Lower leg skin (tissue), 4 donors: ENCODE measurements at regions not wholly inside any gene's neighbourhood (a gene's known extent, or its start where the extent isn't known, plus 50 kb on each side); places are given as distances from the start of the nearest gene placed in this dataset.

Source experiments
- DNase-seq, 2 donors: peaks; one replicate each; pipeline ENCODE4 v3.0.0-alpha.2; 2019; ENCODE audit warnings: low spot score in 2 of 2
- H3K4me3 ChIP-seq: fragments of 200-600 bp; sonication (generic); 2 replicates; pipeline ENCODE4 v1.5.1; 2017; ENCODE audit warnings: mild to moderate bottlenecking, low read depth; ENCODE audit not compliant: poor library complexity, severe bottlenecking
- CTCF ChIP-seq, 3 donors: fragments of 450-650 bp; IDR thresholded peaks; one replicate each; pipeline ENCODE4 v1.5.1; 2016; ENCODE audit warnings: antibody characterized with exemption in 3 of 3, mild to moderate bottlenecking in 3 of 3, moderate library complexity in 2 of 3
- POLR2A ChIP-seq, 2 donors: fragments of 450-650 bp; IDR thresholded peaks; one replicate each; pipeline ENCODE4 v1.6.1; 2016 to 2017; ENCODE audit warnings: antibody characterized with exemption in 2 of 2, mild to moderate bottlenecking in 1 of 2, moderate library complexity in 1 of 2
- WGBS, 2 donors: methylation state at CpG; one replicate each; pipeline ENCODE4 v1.1.5; 2018; 5-methylcytosine and 5-hydroxymethylcytosine counted together
- intact Hi-C: fragments of 100-400 bp; cut with DNase I; formaldehyde crosslinking; loops from one replicate; pipeline ENCODE4 v1.15.0; 2023; ENCODE audit warnings: low total_unique reads

DNA sequence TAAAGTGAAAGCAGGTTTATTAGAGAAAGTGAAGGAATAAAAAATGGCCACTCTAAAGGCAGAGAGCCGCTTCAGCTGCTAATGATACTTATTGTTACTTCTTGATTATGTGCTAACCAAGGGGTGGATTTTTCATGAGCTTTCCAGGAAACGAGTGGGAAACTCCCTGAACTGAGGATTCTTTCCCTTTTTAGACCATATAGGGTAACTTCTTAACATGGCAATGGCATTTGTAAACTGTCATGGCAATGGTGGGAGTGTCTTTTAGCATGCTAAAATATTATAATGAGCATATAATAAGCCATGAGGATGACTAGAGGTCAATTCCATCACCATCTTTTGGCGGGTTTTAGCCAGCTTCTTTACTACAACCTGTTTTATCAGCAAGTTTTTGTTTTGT is 890.0 kb downstream of the UQCRFS1 start:
- no peak for TF ChIP-seq POLR2A (IDR thresholded peaks at IDR 0.05)
- TF ChIP-seq CTCF (IDR thresholded peaks at IDR 0.05): no peak
- intact Hi-C loops: loop anchor here (10.0 kb wide), 1 partner anchor 348 kb away; no protein-coding TSS in a partner anchor
- 58 to 67% methylated on average over 3 of the region's 3 CpGs for WGBS, 2 donors
- peak in 1 of 2 donors; percentile 3 for DNase-seq
- H3K4me3 ChIP-seq: no peak overlapping the region

DNA sequence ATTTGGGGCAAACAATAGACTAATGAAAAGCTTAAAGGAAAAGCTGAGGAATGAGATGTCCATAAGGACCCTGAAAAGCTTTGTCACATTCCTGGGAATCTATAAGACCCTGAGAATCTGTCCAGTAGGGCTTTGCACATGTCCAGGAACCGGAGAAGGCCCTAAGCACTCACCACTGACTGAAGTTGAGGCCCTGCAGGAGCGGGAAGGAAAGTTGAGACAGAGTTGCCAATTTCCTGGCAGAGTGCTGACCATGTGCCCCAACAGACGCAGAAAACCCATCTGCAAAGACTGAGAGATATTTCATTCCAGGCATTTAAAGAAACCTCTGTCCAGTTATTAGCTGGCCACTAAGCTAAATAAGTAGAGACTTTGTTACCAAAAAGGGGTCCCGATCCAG is 890.5 kb downstream of the UQCRFS1 start:
- WGBS, 2 donors: 62 to 76% methylated on average over 4 of the region's 4 CpGs
- DNase-seq: peak in 1 of 2 donors; percentile 18
- TF ChIP-seq POLR2A (IDR thresholded peaks at IDR 0.05) (no peak), CTCF (IDR thresholded peaks at IDR 0.05) (no peak)
- no peak overlapping the region for H3K4me3 ChIP-seq
- intact Hi-C loops: loop anchor here (10.0 kb wide), 1 partner anchor 348 kb away; no protein-coding TSS in a partner anchor

- intact Hi-C loops: loop anchor here (10.0 kb wide), 1 partner anchor 345 kb away; no protein-coding TSS in a partner anchor
- DNase-seq: peak in 1 of 2 donors; percentile 18
- WGBS, 2 donors: 73 to 88% methylated on average over 1 of the region's 1 CpG
Measured at GRCh38 chr19:28319918-28320317, 893.0 kb downstream of the UQCRFS1 start.

GRCh38 chr19:28319227-28319626 is 893.7 kb downstream of the UQCRFS1 start:
- no peak for TF ChIP-seq CTCF (IDR thresholded peaks at IDR 0.05)
- no peak for TF ChIP-seq POLR2A (IDR thresholded peaks at IDR 0.05)
- WGBS, 2 donors: 43 to 79% methylated on average over 2 of the region's 2 CpGs
- DNase-seq: no peak
- intact Hi-C loops: no loop called here
- H3K4me3 ChIP-seq: no peak overlapping the region

More at GRCh38 chr19:28319918-28320317, 893.0 kb downstream of the UQCRFS1 start:
- TF ChIP-seq POLR2A (IDR thresholded peaks at IDR 0.05): no peak
- no peak for TF ChIP-seq CTCF (IDR thresholded peaks at IDR 0.05)
- no peak overlapping the region for H3K4me3 ChIP-seq

- H3K4me3 ChIP-seq: no peak overlapping the region
- DNase-seq: no peak
- WGBS, 2 donors: 61 to 64% methylated on average over 9 of the region's 9 CpGs
- TF ChIP-seq POLR2A (IDR thresholded peaks at IDR 0.05) (no peak), CTCF (IDR thresholded peaks at IDR 0.05) (no peak)
- intact Hi-C loops: no loop called here
Measured at GRCh38 chr19:28318469-28319179, 894.3 kb downstream of the UQCRFS1 start.
